GM18498 (cell line): ENCODE measurements at regions not wholly inside any gene's neighbourhood (a gene's known extent, or its start where the extent isn't known, plus 50 kb on each side); places are given as distances from the start of the nearest gene placed in this dataset.

Experiments used
- ATAC-seq: cut with Tn5 transposase; IDR thresholded peaks from one replicate; pipeline ENCODE4 v1.9.1; 2021; ENCODE audit warnings: mild to moderate bottlenecking, moderate library complexity; ENCODE audit not compliant: unreplicated experiment

- no peak for ATAC-seq
Measured at GRCh38 chr2:217220228-217221013, 360.6 kb upstream of the TNP1 start.

DNA sequence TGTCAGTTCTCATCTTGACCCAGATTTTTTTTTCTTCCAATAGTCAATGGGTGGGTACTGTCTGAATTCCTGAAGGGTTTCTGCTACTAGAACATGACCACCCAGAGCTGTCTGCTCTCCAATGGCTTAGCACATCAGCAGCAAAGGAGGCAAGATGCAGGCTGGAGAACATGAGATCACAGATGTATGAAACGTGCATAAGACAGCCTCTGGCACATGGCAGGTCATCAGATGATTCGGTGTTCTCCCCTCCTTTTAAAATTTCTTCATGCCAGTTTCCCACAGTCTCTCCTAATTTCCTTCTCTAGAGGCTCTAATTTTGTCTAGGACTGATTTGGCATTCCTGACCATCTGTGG lies 359.3 kb upstream of the TNP1 start:
- no peak for ATAC-seq

DNA sequence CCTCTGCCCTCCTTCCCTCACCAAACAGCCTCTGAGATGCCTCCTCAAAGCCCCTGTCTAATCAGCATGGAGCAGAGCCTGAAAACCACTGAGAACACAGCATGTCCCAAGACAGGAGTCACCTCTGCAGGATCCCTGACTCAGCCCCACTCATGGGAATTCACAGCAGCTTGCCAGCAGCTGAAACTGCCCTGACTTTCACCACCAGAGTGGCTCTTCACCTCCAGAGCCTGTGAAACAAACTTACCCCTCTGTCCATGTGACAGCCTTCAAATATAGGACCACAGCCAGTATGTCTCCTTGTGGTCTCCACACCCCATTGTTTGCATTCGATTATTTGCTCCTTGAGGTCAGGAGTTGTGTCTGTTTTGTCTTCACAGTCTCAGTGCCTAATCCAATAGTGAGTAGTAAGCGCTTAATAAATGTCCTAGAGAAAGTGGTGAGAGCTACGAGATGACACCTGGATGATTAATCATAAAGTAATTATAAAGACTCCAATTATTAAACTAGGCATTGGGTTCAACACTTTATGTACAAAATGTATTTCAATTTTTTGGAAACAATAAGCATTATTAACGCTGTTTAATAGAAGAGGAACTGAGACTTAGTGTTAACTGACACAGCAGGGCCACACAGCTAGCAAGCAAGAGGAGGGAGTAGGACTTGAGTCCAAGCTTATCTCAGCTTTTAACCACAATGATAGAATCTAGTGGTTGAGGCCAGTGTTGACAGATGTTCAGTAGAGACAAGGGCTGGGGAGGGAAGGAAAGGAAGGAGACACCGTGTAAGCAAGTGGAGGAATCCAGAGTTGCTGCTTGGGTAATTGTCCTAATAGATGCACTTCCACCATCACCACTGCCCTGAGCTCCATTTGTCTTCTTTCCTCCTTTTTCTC lies 358.7 kb upstream of the TNP1 start:
- ATAC-seq = peak; percentile 70

GRCh38 chr2:217216982-217217381 lies 357.1 kb upstream of the TNP1 start:
- ATAC-seq = no peak

DNA sequence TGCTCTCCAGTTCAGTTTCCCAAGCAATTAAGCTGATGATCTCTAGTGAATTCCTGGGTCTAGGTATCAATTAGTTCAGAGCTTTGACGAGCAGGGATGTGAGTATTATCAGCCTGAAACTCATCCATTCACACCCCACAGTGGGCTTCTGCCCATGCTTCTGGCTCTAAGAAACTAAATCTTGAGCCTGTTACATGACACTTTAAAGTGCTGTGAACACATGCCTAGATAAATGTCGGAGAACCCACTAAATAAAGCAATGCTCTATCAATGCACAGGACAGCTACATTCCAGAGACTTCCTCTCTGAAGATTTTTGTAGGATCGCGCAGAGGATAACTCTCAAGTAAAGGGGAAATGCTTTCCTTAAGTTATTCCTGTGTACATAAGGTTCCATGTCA lies 356.5 kb upstream of the TNP1 start:
- ATAC-seq = no peak

GRCh38 chr2:217215877-217216276 lies 356.0 kb upstream of the TNP1 start:
- no peak for ATAC-seq

- ATAC-seq = no peak
Measured at GRCh38 chr2:217208867-217209266, 349.0 kb upstream of the TNP1 start.

GRCh38 chr2:217207699-217208010 lies 347.8 kb upstream of the TNP1 start:
- ATAC-seq = no peak

GRCh38 chr2:217206907-217207698 lies 347.2 kb upstream of the TNP1 start:
- ATAC-seq = no peak

GRCh38 chr2:217206016-217206725 lies 346.3 kb upstream of the TNP1 start:
- ATAC-seq = no peak

DNA sequence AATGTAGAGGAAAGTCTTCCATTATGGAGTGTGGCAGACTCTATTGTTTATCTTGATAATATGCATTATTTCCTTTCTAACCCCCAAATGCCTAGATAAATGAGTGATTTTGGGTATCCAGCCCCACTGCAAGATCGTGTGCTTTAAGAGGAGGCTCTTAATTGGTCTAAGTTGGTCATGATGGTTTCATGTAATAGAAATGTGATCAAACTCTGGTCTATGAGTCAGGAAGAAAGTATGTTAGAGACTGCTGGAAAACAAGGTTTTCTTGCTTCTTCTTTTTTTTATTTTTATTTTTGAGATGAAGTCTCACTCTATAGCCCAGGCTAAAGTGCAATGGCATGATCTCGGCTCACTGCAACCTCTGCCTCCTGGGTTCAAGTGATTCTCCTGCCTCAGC lies 344.5 kb upstream of the TNP1 start:
- no peak for ATAC-seq

- ATAC-seq = no peak
Measured at GRCh38 chr2:217203086-217203485, 343.2 kb upstream of the TNP1 start.

DNA sequence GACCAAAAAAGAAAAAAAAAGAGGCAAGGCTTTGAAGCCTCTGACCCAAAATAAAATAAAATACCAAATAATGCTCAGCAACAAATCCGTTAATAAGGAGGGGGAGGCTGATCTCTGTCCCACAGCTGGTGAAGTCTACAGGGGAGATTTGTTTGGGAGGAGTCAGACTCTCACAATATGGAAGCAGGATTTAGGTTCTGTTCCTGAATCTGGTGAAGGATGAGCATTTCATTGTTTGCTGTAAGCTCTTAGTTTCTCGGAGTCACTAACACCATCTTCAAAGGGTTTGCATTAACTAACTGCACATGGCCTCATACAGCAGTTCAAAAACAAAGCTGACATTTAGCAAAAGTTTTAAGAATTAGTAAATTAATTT lies 339.4 kb upstream of the TNP1 start:
- ATAC-seq = no peak

DNA sequence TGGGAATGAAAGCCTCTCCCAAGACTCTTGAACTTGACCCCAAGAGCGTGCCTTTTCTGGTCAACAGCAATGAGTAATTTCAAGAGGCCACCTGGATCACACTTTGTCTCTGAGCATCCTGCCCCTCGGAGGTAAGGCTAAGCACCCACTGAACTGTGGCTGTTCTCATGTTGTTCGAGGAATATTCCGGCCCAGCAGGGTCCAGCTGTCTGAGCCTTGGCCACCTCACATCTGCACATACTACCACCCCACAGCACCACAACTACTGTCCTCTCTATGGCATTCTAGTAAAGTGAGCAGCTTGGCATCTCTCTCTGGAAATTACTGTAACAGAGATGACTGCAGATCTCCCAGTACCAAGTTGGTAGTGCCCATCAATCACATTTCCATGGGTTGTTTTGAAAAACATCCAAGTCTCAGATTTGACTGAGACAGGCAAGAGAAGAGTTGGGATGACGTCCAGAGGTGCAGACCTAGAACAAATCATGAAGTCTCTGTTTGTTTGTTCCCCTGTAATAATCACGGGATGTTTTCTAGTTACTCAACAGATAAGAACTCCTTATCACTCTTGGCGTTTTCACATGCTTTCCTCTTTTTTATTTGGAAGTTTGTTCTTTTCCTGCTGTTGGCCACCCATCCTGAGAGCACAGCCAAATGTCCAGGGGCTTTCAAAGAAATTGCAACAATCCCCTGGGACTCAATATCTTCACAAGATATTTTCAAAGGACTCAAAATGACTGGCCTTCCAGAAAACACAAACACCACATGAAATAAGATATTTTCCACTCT lies 336.0 kb upstream of the TNP1 start:
- no peak for ATAC-seq

DNA sequence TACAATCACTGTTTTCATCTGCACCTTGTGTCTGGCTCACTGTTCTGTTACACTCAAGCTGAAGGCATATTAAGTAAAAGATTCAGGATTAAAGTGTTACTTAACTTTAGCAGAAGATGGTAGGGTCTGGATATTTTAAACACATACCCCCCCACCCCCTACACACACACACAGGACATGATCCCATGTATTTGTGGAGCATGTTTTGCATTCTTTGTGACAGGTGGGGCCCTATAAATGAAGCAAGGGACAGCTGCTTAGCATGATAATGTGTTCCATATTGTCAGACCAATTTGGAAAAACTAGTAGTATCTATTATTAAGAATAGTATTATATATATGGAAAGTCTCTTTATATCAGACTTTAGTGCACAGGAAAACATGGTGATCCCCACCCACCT lies 335.2 kb upstream of the TNP1 start:
- no peak for ATAC-seq

DNA sequence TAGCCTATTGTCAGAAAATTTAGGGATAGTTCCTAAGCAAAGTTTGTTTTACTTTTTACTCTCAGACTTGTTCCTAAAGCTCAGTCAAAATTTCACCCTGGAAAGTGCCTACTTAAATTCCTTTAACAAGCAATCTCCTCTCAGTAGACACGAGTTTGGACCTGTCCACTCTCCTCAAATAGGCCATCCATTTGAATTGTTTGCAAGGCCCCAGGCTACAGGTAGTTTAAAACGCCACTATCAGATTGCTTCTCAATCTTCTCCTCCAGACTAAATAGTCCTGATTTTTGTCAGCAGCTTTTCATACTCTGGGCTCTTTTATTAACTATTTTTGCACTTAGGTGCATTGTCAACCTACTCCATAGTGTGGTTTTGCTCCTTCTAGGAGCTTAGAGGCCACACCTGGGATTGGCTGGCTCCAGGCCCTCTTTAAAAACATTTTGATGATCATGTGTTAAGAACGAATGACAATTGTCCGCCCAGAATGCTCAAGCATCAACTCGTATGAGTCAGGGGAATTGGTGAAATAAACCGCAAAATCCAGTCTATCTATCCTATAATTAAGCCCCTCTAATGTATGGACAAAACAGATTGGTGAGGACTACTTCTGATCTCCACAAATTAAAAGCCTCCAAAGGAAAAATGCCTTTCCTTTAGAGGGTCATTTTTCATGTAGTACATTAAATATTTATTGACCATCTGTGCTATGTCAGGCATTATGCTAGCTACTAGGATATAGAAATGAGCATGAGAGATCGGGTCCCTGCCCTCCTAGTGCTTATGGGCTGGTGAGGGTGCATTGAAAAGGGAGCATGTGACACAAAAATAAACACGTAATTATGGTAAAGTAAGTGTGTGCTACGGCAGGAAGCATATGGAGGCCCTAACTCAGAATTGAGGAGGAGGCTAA lies 333.8 kb upstream of the TNP1 start:
- no peak for ATAC-seq

DNA sequence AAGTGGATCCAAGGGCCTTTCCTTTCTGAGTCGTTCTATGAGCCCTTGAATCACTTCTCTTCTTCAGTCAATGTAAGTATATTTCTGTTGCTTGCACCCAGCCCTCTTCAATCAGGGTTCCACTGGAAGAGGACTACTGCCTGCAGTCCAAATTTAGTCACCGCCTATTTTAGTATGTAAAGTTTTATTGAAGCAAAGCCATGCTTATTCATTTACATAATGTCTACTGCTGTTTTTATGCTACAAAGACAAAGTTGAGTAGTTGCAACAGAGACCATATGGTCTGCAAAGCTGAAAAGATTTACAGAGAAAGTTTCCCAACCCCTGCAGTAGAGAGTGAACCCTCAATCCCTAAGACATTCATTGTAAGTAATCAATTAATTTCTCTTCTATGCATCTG lies 332.5 kb upstream of the TNP1 start:
- ATAC-seq = no peak

GRCh38 chr2:217189747-217190146 lies 329.9 kb upstream of the TNP1 start:
- ATAC-seq = no peak

DNA sequence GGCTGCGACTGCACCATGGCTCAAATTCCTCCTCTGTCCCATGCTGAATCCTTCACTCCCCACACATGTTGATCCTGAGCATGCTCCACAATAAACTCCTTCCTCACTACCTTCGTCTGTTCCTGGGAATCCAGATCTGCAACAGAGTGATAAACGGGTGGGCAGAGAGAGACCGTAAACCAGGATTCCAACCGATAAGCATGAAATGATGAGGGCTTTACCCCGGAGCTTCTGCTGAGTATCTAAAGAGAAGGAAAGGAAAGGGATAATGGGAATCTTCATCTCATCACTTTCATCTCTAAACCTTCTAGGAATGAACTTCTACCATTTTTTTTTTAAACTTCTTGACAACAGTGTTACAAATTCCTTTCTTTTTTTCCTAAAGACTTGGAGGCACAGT lies 329.3 kb upstream of the TNP1 start:
- no peak for ATAC-seq
